Cardiac muscle cell (in vitro differentiated cells and primary cell): ENCODE measurements at regions not wholly inside any gene's neighbourhood (a gene's known extent, or its start where the extent isn't known, plus 50 kb on each side); places are given as distances from the start of the nearest gene placed in this dataset.

Experiments
- DNase-seq, 2 donors: peaks; one replicate each; pipeline versions ENCODE4 v3.0.0 to v3.0.0-alpha.2; 2010 to 2017; ENCODE audit warnings: low read depth in 1 of 2, low spot score in 1 of 2
- H3K27ac ChIP-seq: fragments of 200-600 bp; sonication (generic); 2 replicates; pipeline ENCODE4 v1.5.1; 2016
- H3K27me3 ChIP-seq: fragments of 200-600 bp; sonication (generic); 2 replicates; pipeline ENCODE4 v1.6.0; 2016; ENCODE audit warnings: control low read depth
- H3K36me3 ChIP-seq: fragments of 200-600 bp; sonication (generic); 2 replicates; pipeline ENCODE4 v1.5.1; 2016; ENCODE audit warnings: control low read depth
- H3K4me1 ChIP-seq: fragments of 200-600 bp; sonication (generic); 2 replicates; pipeline ENCODE4 v1.8.1; 2017; ENCODE audit warnings: low read depth, mild to moderate bottlenecking, mixed run types
- H3K4me3 ChIP-seq: fragments of 200-600 bp; sonication (generic); 2 replicates; pipeline ENCODE4 v1.5.1; 2016; ENCODE audit warnings: mild to moderate bottlenecking
- H3K9me3 ChIP-seq: fragments of 200-600 bp; sonication (generic); 2 replicates; pipeline ENCODE4 v1.5.1; 2017; ENCODE audit warnings: low read depth, mild to moderate bottlenecking, control low read depth
- CTCF ChIP-seq: IDR thresholded peaks from 2 replicates; pipeline ENCODE4 v1.5.1; 2012; ENCODE audit warnings: low read depth, mild to moderate bottlenecking, low read length

GRCh38 chr6:128617285-128617684 lies 96.9 kb upstream of the PTPRK start:
- no peaks in the 10 kb centered on the region for H3K36me3 ChIP-seq
- H3K27ac ChIP-seq = no peak overlapping the region
- no peak for DNase-seq
- no peak overlapping the region for H3K4me3 ChIP-seq
- H3K27me3 ChIP-seq = no peaks in the 10 kb centered on the region
- H3K4me1 ChIP-seq = no peaks in the 10 kb centered on the region
- TF ChIP-seq CTCF = no peak
- H3K9me3 ChIP-seq = no peaks in the 10 kb centered on the region

GRCh38 chr6:128616342-128616741 lies 95.9 kb upstream of the PTPRK start:
- Histone ChIP-seq H3K4me3 (no peak overlapping the region), H3K4me1 (no peaks in the 10 kb centered on the region), H3K27me3 (no peaks in the 10 kb centered on the region), H3K9me3 (no peaks in the 10 kb centered on the region), H3K36me3 (no peaks in the 10 kb centered on the region), H3K27ac (no peak overlapping the region)
- no peak for TF ChIP-seq CTCF
- no peak for DNase-seq

- no peaks in the 10 kb centered on the region for H3K4me1 ChIP-seq
- TF ChIP-seq CTCF = no peak
- DNase-seq = no peak
- no peak overlapping the region for H3K4me3 ChIP-seq
- no peaks in the 10 kb centered on the region for H3K36me3 ChIP-seq
- no peaks in the 10 kb centered on the region for H3K27me3 ChIP-seq
- no peak overlapping the region for H3K27ac ChIP-seq
- no peaks in the 10 kb centered on the region for H3K9me3 ChIP-seq
These were observed 86.2 kb upstream of the PTPRK start for GRCh38 chr6:128606611-128607010.

GRCh38 chr6:128605961-128606360 lies 85.6 kb upstream of the PTPRK start:
- H3K4me1 ChIP-seq = no peaks in the 10 kb centered on the region
- H3K27me3 ChIP-seq = no peaks in the 10 kb centered on the region
- TF ChIP-seq CTCF = no peak
- no peak overlapping the region for H3K27ac ChIP-seq
- no peaks in the 10 kb centered on the region for H3K9me3 ChIP-seq
- H3K4me3 ChIP-seq = no peak overlapping the region
- H3K36me3 ChIP-seq = no peaks in the 10 kb centered on the region
- DNase-seq = peak in 1 of 2 donors; percentile 18

- DNase-seq = peak in 1 of 2 donors; percentile 59
- Histone ChIP-seq H3K4me3 (no peak overlapping the region), H3K4me1 (peaks cover 6% of the 10 kb centered on the region), H3K27ac (no peak overlapping the region), H3K9me3 (no peaks in the 10 kb centered on the region), H3K27me3 (no peaks in the 10 kb centered on the region), H3K36me3 (no peaks in the 10 kb centered on the region)
- no peak for TF ChIP-seq CTCF
These were observed 80.7 kb upstream of the PTPRK start for GRCh38 chr6:128601060-128601459.

GRCh38 chr6:128600397-128600951 lies 80.1 kb upstream of the PTPRK start:
- Histone ChIP-seq H3K4me3 (no peak overlapping the region), H3K4me1 (peaks cover 6% of the 10 kb centered on the region), H3K36me3 (no peaks in the 10 kb centered on the region), H3K9me3 (no peaks in the 10 kb centered on the region), H3K27me3 (no peaks in the 10 kb centered on the region), H3K27ac (no peak overlapping the region)
- DNase-seq = peak in 1 of 2 donors; percentile 93
- no peak for TF ChIP-seq CTCF
